ENCODE measurements at regions not wholly inside any gene's neighbourhood (a gene's known extent, or its start where the extent isn't known, plus 50 kb on each side); places are given as distances from the start of the nearest gene placed in this dataset.

DNA sequence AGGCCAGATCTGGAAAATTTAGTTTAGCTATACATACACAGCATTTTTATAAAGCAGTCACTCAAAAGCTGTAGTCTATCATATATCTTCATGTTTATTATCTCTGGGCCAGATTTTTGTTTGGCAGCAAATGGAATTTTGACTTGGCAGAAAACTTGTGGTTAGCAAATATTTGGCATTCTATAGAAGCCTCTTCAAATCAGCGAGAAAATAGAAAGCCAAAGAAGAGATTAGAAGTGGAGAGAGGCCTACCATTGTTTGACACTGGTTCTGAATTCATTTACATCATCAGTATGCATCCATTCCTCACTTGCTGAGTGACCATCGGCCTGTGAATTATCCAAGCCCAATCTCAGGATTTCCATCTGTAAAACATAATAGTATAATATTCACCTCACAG, 1077.6 kb downstream of the GALC start:
- Histone ChIP-seq H3K9me3 (replicated peaks; ENCODE audit: control insufficient read depth, insufficient read depth, low read length) (no peaks in the 10 kb centered on the region), H2AFZ (ENCODE audit: control insufficient read depth, low read depth, low read length) (no peak overlapping the region), H3K4me1 (ENCODE audit: control insufficient read depth, insufficient read depth, low read length) (no peaks in the 10 kb centered on the region), H4K20me1 (ENCODE audit: control insufficient read depth, insufficient read depth) (no peaks in the 10 kb centered on the region), H3K4me2 (ENCODE audit: control insufficient read depth, insufficient read depth) (no peak overlapping the region), H3K36me3 (ENCODE audit: control insufficient read depth in 2 of 2, insufficient read depth in 2 of 2, low read length in 1 of 2) (no peaks in the 10 kb centered on the region), H3K27me3 (replicated peaks in 1 of 2; ENCODE audit: control insufficient read depth in 2 of 2, insufficient read depth in 2 of 2, low read length in 1 of 2) (no peaks in the 10 kb centered on the region), H3K9ac (ENCODE audit: control insufficient read depth, insufficient read depth, low read length) (no peak overlapping the region), H3K27ac (ENCODE audit: control insufficient read depth, insufficient read depth) (no peak overlapping the region), H3K79me2 (ENCODE audit: control insufficient read depth, insufficient read depth, low read length) (no peaks in the 10 kb centered on the region), H3K4me3 (no peak overlapping the region)
- intact Hi-C loops (cut with micrococcal nuclease; ENCODE audit: unreplicated experiment): no loop called here
- no peak for ATAC-seq
- BruUV-seq (replicated peaks): no TSS peak
- in situ Hi-C loops (cut with MboI): no loop called here
- FAIRE-seq: no peak
- ChIA-PET POLR2A (no interaction called here), RAD21 (ENCODE audit: unreplicated experiment) (no interaction called here), SMC1A (ENCODE audit: uncharacterized antibody, unreplicated experiment) (no interaction called here), CTCF (interaction anchor here (0.8 to 1.4 kb wide), 4 partner anchors 12 to 790 kb away, joined by 3 to 5 read pairs (median 3); no protein-coding TSS in a partner anchor)
- 8% methylated on average over 2 of the region's 2 CpGs for WGBS (ENCODE audit: insufficient coverage, insufficient replicate concordance, low lambda C conversion rate, missing lambda C conversion rate)
- no peak for DNase-seq (ENCODE audit: low read depth, low spot score)
- TF ChIP-seq ZNF274 (IDR thresholded peaks at IDR 0.05; ENCODE audit: insufficient read depth, insufficient read length) (no peak), ZZZ3 (IDR thresholded peaks at IDR 0.05; ENCODE audit: control insufficient read depth, insufficient read length, low read depth) (no peak), CBX5 (IDR thresholded peaks at IDR 0.05; ENCODE audit: low read depth) (no peak), WRNIP1 (IDR thresholded peaks at IDR 0.05; ENCODE audit: borderline replicate concordance, low read depth, low read length) (no peak), BRCA1 (IDR thresholded peaks at IDR 0.05; ENCODE audit: low read depth, low read length) (no peak), RAD21 (IDR thresholded peaks at IDR 0.05; ENCODE audit: insufficient read depth, low read depth, low read length) (no peak), CREB1 (IDR thresholded peaks at IDR 0.05; ENCODE audit: low read depth) (no peak), RUNX3 (IDR thresholded peaks at IDR 0.05; ENCODE audit: low read length) (no peak), NR2F1 (conservative IDR thresholded peaks at IDR 0.05) (no peak), YY1 (IDR thresholded peaks at IDR 0.05; ENCODE audit: low read depth, low read length) (no peak)
- TF ChIP-seq, protein P1, sequence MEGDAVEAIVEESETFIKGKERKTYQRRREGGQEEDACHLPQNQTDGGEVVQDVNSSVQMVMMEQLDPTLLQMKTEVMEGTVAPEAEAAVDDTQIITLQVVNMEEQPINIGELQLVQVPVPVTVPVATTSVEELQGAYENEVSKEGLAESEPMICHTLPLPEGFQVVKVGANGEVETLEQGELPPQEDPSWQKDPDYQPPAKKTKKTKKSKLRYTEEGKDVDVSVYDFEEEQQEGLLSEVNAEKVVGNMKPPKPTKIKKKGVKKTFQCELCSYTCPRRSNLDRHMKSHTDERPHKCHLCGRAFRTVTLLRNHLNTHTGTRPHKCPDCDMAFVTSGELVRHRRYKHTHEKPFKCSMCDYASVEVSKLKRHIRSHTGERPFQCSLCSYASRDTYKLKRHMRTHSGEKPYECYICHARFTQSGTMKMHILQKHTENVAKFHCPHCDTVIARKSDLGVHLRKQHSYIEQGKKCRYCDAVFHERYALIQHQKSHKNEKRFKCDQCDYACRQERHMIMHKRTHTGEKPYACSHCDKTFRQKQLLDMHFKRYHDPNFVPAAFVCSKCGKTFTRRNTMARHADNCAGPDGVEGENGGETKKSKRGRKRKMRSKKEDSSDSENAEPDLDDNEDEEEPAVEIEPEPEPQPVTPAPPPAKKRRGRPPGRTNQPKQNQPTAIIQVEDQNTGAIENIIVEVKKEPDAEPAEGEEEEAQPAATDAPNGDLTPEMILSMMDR (IDR thresholded peaks at IDR 0.05 in 2 of 3, conservative IDR thresholded peaks at IDR 0.05 in 1 of 3; ENCODE audit: control insufficient read depth in 2 of 3, extremely low read depth in 1 of 3, insufficient read depth in 1 of 3, low read depth in 3 of 3, low read length in 3 of 3): no peak
- TF ChIP-seq, protein P2, sequence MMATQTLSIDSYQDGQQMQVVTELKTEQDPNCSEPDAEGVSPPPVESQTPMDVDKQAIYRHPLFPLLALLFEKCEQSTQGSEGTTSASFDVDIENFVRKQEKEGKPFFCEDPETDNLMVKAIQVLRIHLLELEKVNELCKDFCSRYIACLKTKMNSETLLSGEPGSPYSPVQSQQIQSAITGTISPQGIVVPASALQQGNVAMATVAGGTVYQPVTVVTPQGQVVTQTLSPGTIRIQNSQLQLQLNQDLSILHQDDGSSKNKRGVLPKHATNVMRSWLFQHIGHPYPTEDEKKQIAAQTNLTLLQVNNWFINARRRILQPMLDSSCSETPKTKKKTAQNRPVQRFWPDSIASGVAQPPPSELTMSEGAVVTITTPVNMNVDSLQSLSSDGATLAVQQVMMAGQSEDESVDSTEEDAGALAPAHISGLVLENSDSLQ (IDR thresholded peaks at IDR 0.05): no peak
- TF ChIP-seq, protein P3, sequence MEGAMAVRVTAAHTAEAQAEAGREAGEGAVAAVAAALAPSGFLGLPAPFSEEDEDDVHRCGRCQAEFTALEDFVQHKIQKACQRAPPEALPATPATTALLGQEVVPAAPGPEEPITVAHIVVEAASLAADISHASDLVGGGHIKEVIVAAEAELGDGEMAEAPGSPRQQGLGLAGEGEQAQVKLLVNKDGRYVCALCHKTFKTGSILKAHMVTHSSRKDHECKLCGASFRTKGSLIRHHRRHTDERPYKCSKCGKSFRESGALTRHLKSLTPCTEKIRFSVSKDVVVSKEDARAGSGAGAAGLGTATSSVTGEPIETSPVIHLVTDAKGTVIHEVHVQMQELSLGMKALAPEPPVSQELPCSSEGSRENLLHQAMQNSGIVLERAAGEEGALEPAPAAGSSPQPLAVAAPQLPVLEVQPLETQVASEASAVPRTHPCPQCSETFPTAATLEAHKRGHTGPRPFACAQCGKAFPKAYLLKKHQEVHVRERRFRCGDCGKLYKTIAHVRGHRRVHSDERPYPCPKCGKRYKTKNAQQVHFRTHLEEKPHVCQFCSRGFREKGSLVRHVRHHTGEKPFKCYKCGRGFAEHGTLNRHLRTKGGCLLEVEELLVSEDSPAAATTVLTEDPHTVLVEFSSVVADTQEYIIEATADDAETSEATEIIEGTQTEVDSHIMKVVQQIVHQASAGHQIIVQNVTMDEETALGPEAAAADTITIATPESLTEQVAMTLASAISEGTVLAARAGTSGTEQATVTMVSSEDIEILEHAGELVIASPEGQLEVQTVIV (IDR thresholded peaks at IDR 0.05; ENCODE audit: borderline replicate concordance, partially characterized antibody): no peak
- TF ChIP-seq, protein P4, sequence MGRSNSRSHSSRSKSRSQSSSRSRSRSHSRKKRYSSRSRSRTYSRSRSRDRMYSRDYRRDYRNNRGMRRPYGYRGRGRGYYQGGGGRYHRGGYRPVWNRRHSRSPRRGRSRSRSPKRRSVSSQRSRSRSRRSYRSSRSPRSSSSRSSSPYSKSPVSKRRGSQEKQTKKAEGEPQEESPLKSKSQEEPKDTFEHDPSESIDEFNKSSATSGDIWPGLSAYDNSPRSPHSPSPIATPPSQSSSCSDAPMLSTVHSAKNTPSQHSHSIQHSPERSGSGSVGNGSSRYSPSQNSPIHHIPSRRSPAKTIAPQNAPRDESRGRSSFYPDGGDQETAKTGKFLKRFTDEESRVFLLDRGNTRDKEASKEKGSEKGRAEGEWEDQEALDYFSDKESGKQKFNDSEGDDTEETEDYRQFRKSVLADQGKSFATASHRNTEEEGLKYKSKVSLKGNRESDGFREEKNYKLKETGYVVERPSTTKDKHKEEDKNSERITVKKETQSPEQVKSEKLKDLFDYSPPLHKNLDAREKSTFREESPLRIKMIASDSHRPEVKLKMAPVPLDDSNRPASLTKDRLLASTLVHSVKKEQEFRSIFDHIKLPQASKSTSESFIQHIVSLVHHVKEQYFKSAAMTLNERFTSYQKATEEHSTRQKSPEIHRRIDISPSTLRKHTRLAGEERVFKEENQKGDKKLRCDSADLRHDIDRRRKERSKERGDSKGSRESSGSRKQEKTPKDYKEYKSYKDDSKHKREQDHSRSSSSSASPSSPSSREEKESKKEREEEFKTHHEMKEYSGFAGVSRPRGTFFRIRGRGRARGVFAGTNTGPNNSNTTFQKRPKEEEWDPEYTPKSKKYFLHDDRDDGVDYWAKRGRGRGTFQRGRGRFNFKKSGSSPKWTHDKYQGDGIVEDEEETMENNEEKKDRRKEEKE (IDR thresholded peaks at IDR 0.05): no peak
- TF ChIP-seq, protein P5, sequence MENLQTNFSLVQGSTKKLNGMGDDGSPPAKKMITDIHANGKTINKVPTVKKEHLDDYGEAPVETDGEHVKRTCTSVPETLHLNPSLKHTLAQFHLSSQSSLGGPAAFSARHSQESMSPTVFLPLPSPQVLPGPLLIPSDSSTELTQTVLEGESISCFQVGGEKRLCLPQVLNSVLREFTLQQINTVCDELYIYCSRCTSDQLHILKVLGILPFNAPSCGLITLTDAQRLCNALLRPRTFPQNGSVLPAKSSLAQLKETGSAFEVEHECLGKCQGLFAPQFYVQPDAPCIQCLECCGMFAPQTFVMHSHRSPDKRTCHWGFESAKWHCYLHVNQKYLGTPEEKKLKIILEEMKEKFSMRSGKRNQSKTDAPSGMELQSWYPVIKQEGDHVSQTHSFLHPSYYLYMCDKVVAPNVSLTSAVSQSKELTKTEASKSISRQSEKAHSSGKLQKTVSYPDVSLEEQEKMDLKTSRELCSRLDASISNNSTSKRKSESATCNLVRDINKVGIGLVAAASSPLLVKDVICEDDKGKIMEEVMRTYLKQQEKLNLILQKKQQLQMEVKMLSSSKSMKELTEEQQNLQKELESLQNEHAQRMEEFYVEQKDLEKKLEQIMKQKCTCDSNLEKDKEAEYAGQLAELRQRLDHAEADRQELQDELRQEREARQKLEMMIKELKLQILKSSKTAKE (IDR thresholded peaks at IDR 0.05; ENCODE audit: low read depth, poor library complexity, severe bottlenecking): no peak
